CD4-positive, CD25-positive, alpha-beta regulatory T cell (primary cell): ENCODE measurements at regions not wholly inside any gene's neighbourhood (a gene's known extent, or its start where the extent isn't known, plus 50 kb on each side); places are given as distances from the start of the nearest gene placed in this dataset.
A peak's percentile ranks its signal among the peaks of the same experiment; 100 is the strongest.

Source experiments
- ATAC-seq, 2 donors: fragments of 150-1000 bp; cut with Tn5 transposase; one replicate each; pipeline ENCODE4 v1.10.0; 2021; ENCODE audit warnings: low read depth in 2 of 2, moderate number of reproducible peaks in 2 of 2, moderate library complexity in 1 of 2
- DNase-seq, 3 donors: peaks; one replicate each; pipeline versions ENCODE4 v3.0.0 to v3.0.0-alpha.2; 2012 to 2022; ENCODE audit warnings: mixed read lengths in 1 of 3
- H3K27ac ChIP-seq: one replicate; pipeline ENCODE4 v1.7.0; 2013; ENCODE audit warnings: mild to moderate bottlenecking, low read length; ENCODE audit not compliant: insufficient read depth, poor library complexity, severe bottlenecking
- H3K27me3 ChIP-seq: one replicate; pipeline ENCODE4 v1.7.0; 2013; ENCODE audit warnings: low read length; ENCODE audit not compliant: control insufficient read depth, insufficient read depth
- H3K36me3 ChIP-seq: one replicate; pipeline ENCODE4 v1.7.0; 2013; ENCODE audit warnings: mild to moderate bottlenecking, low read length, moderate library complexity; ENCODE audit not compliant: control insufficient read depth, insufficient read depth
- H3K4me1 ChIP-seq: 2 replicates; pipeline ENCODE4 v1.7.0; 2013; ENCODE audit warnings: mild to moderate bottlenecking, low read length; ENCODE audit not compliant: insufficient read depth, control insufficient read depth, poor library complexity, severe bottlenecking
- H3K4me3 ChIP-seq: one replicate; pipeline ENCODE4 v1.7.0; 2013; ENCODE audit warnings: low read depth, mild to moderate bottlenecking, low read length, moderate library complexity
- H3K9me3 ChIP-seq, 2 experiments: 1 replicate in 1 of 2; 2 replicates in 1 of 2; pipeline ENCODE4 v1.7.0; 2013; ENCODE audit warnings: low read length in 2 of 2, mild to moderate bottlenecking in 1 of 2, moderate library complexity in 1 of 2; ENCODE audit not compliant: control insufficient read depth in 2 of 2
- H3K27ac Mint-ChIP-seq, 3 donors: one replicate each; pipeline ENCODE4 v1.8.0; 2020 to 2022; ENCODE audit warnings: mild to moderate bottlenecking in 3 of 3, mixed read lengths in 3 of 3, moderate library complexity in 2 of 3
- H3K27me3 Mint-ChIP-seq: one replicate; pipeline ENCODE4 v1.8.0; 2022; ENCODE audit warnings: mild to moderate bottlenecking, mixed read lengths
- H3K36me3 Mint-ChIP-seq: one replicate; pipeline ENCODE4 v1.8.0; 2020; ENCODE audit warnings: mixed read lengths
- H3K4me1 Mint-ChIP-seq, 4 donors: one replicate each; pipeline ENCODE4 v1.8.0; 2020 to 2022; ENCODE audit warnings: mixed read lengths in 4 of 4, mild to moderate bottlenecking in 1 of 4
- H3K4me3 Mint-ChIP-seq, 4 donors: one replicate each; pipeline ENCODE4 v1.8.0; 2020 to 2022; ENCODE audit warnings: mild to moderate bottlenecking in 4 of 4, mixed read lengths in 4 of 4, moderate library complexity in 3 of 4
- H3K9me3 Mint-ChIP-seq, 7 donors: one replicate each; pipeline ENCODE4 v1.8.0; 2020 to 2022; ENCODE audit warnings: mixed read lengths in 7 of 7, mild to moderate bottlenecking in 3 of 7, moderate library complexity in 2 of 7

GRCh38 chr20:61056627-61057442 lies 195.2 kb upstream of the CDH4 start:
- no peak for ATAC-seq
- no peaks in the 10 kb centered on the region for H3K9me3 ChIP-seq
- no peak overlapping the region for H3K27ac Mint-ChIP-seq
- no peak for DNase-seq
- no peak overlapping the region for H3K4me3 Mint-ChIP-seq
- no peaks in the 10 kb centered on the region for H3K27me3 ChIP-seq
- H3K36me3 ChIP-seq, result no peaks in the 10 kb centered on the region
- peaks cover 0 to 4% (median 0%) of the 10 kb centered on the region in 7 donors for H3K9me3 Mint-ChIP-seq
- no peak overlapping the region for H3K4me3 ChIP-seq
- H3K27ac ChIP-seq, result no peak overlapping the region
- no peaks in the 10 kb centered on the region for H3K4me1 ChIP-seq
- H3K4me1 Mint-ChIP-seq, result no peaks in the 10 kb centered on the region
- H3K36me3 Mint-ChIP-seq, result no peaks in the 10 kb centered on the region
- no peaks in the 10 kb centered on the region for H3K27me3 Mint-ChIP-seq

GRCh38 chr20:61057443-61058121 lies 194.5 kb upstream of the CDH4 start:
- H3K27me3 ChIP-seq, result no peaks in the 10 kb centered on the region
- no peak overlapping the region for H3K4me3 ChIP-seq
- no peak overlapping the region for H3K27ac ChIP-seq
- no peaks in the 10 kb centered on the region for H3K4me1 ChIP-seq
- H3K36me3 ChIP-seq, result no peaks in the 10 kb centered on the region
- H3K4me3 Mint-ChIP-seq, result no peak overlapping the region
- H3K4me1 Mint-ChIP-seq, result no peaks in the 10 kb centered on the region
- peaks cover 0 to 4% (median 0%) of the 10 kb centered on the region in 7 donors for H3K9me3 Mint-ChIP-seq
- no peak for DNase-seq
- no peak overlapping the region for H3K27ac Mint-ChIP-seq
- no peaks in the 10 kb centered on the region for H3K9me3 ChIP-seq
- H3K27me3 Mint-ChIP-seq, result no peaks in the 10 kb centered on the region
- no peak for ATAC-seq
- H3K36me3 Mint-ChIP-seq, result no peaks in the 10 kb centered on the region

- Histone ChIP-seq H3K4me3 (no peak overlapping the region), H3K27me3 (no peaks in the 10 kb centered on the region), H3K4me1 (no peaks in the 10 kb centered on the region), H3K36me3 (no peaks in the 10 kb centered on the region), H3K9me3 (no peaks in the 10 kb centered on the region), H3K27ac (no peak overlapping the region)
- ATAC-seq (no peak), DNase-seq (no peak)
- H3K36me3 Mint-ChIP-seq, result no peaks in the 10 kb centered on the region
- no peak overlapping the region for H3K4me3 Mint-ChIP-seq
- no peaks in the 10 kb centered on the region for H3K27me3 Mint-ChIP-seq
- no peaks in the 10 kb centered on the region for H3K4me1 Mint-ChIP-seq
- peak overlapping the region in 1 of 3 donors; percentile 62 for H3K27ac Mint-ChIP-seq
- peaks cover 0 to 6% (median 0%) of the 10 kb centered on the region in 7 donors for H3K9me3 Mint-ChIP-seq
Measured at GRCh38 chr20:61061981-61062380, 190.1 kb upstream of the CDH4 start.

- DNase-seq (no peak), ATAC-seq (no peak)
- Histone ChIP-seq H3K4me3 (no peak overlapping the region), H3K27me3 (no peaks in the 10 kb centered on the region), H3K27ac (no peak overlapping the region), H3K4me1 (no peaks in the 10 kb centered on the region), H3K9me3 (no peaks in the 10 kb centered on the region), H3K36me3 (no peaks in the 10 kb centered on the region)
- Mint-ChIP-seq H3K4me3 (no peak overlapping the region), H3K27ac (no peak overlapping the region), H3K9me3 (peaks cover 0 to 5% (median 0%) of the 10 kb centered on the region in 7 donors), H3K4me1 (no peaks in the 10 kb centered on the region), H3K36me3 (no peaks in the 10 kb centered on the region), H3K27me3 (no peaks in the 10 kb centered on the region)
Measured at GRCh38 chr20:61065853-61066252, 186.2 kb upstream of the CDH4 start.

- no peaks in the 10 kb centered on the region for H3K27me3 Mint-ChIP-seq
- no peaks in the 10 kb centered on the region for H3K4me1 Mint-ChIP-seq
- H3K36me3 Mint-ChIP-seq, result no peaks in the 10 kb centered on the region
- Histone ChIP-seq H3K9me3 (no peaks in the 10 kb centered on the region), H3K4me1 (no peaks in the 10 kb centered on the region), H3K36me3 (no peaks in the 10 kb centered on the region), H3K27ac (no peak overlapping the region), H3K27me3 (no peaks in the 10 kb centered on the region), H3K4me3 (no peak overlapping the region)
- H3K27ac Mint-ChIP-seq, result no peak overlapping the region
- H3K4me3 Mint-ChIP-seq, result no peak overlapping the region
- no peak for DNase-seq
- H3K9me3 Mint-ChIP-seq, result peaks cover 0 to 8% (median 0%) of the 10 kb centered on the region in 7 donors
- no peak for ATAC-seq
Measured at GRCh38 chr20:61066526-61066925, 185.5 kb upstream of the CDH4 start.

- Mint-ChIP-seq H3K4me1 (no peaks in the 10 kb centered on the region), H3K4me3 (no peak overlapping the region), H3K27ac (no peak overlapping the region), H3K27me3 (no peaks in the 10 kb centered on the region), H3K36me3 (no peaks in the 10 kb centered on the region), H3K9me3 (peaks cover 0 to 8% (median 0%) of the 10 kb centered on the region in 7 donors)
- no peaks in the 10 kb centered on the region for H3K4me1 ChIP-seq
- no peak overlapping the region for H3K27ac ChIP-seq
- no peaks in the 10 kb centered on the region for H3K9me3 ChIP-seq
- no peak for ATAC-seq
- no peaks in the 10 kb centered on the region for H3K27me3 ChIP-seq
- H3K36me3 ChIP-seq, result no peaks in the 10 kb centered on the region
- DNase-seq, result no peak
- H3K4me3 ChIP-seq, result no peak overlapping the region
Measured at GRCh38 chr20:61067221-61067620, 184.8 kb upstream of the CDH4 start.

- ATAC-seq, result no peak
- Mint-ChIP-seq H3K27me3 (no peaks in the 10 kb centered on the region), H3K4me1 (no peaks in the 10 kb centered on the region)
Measured at GRCh38 chr20:61072398-61072797, 179.7 kb upstream of the CDH4 start.

More at GRCh38 chr20:61072398-61072797, 179.7 kb upstream of the CDH4 start:
- Mint-ChIP-seq H3K9me3 (peaks cover 0 to 5% (median 1%) of the 10 kb centered on the region in 7 donors), H3K27ac (no peak overlapping the region), H3K36me3 (no peaks in the 10 kb centered on the region), H3K4me3 (no peak overlapping the region)
- Histone ChIP-seq H3K9me3 (no peaks in the 10 kb centered on the region), H3K4me1 (no peaks in the 10 kb centered on the region), H3K27ac (no peak overlapping the region), H3K36me3 (no peaks in the 10 kb centered on the region), H3K4me3 (no peak overlapping the region), H3K27me3 (no peaks in the 10 kb centered on the region)
- DNase-seq, result no peak
